Dedifferentiated amniotic fluid mesenchymal stem cell (primary cell): ENCODE measurements at regions not wholly inside any gene's neighbourhood (a gene's known extent, or its start where the extent isn't known, plus 50 kb on each side); places are given as distances from the start of the nearest gene placed in this dataset.

Experiments
- DNase-seq: peaks from one replicate; pipeline ENCODE4 v3.0.0-alpha.2; 2016; ENCODE audit errors: extremely low spot score

GRCh38 chr2:219769090-219769910 is 141.9 kb downstream of the SLC4A3 start:
- no peak for DNase-seq

GRCh38 chr2:219772103-219772635 is 144.7 kb downstream of the SLC4A3 start:
- DNase-seq = no peak

GRCh38 chr2:219772697-219773096 is 145.3 kb downstream of the SLC4A3 start:
- no peak for DNase-seq

- no peak for DNase-seq
Observed at GRCh38 chr2:219775506-219775905, 148.1 kb downstream of the SLC4A3 start.

- DNase-seq = no peak
Observed at GRCh38 chr2:219777388-219777787, 150.0 kb downstream of the SLC4A3 start.

- no peak for DNase-seq
Observed at GRCh38 chr2:219778189-219778588, 150.8 kb downstream of the SLC4A3 start.

- no peak for DNase-seq
Observed at GRCh38 chr2:219782737-219783348, 155.4 kb downstream of the SLC4A3 start.

GRCh38 chr2:219783359-219783975 is 156.0 kb downstream of the SLC4A3 start:
- peak; percentile 57 for DNase-seq

GRCh38 chr2:219784178-219784577 is 156.7 kb downstream of the SLC4A3 start:
- DNase-seq = no peak

GRCh38 chr2:219789476-219789875 is 162.0 kb downstream of the SLC4A3 start:
- no peak for DNase-seq

GRCh38 chr2:219792446-219792845 is 165.0 kb downstream of the SLC4A3 start:
- no peak for DNase-seq

GRCh38 chr2:219798430-219798829 is 171.0 kb downstream of the SLC4A3 start:
- no peak for DNase-seq

- DNase-seq = no peak
Observed at GRCh38 chr2:219803294-219803693, 175.9 kb downstream of the SLC4A3 start.

GRCh38 chr2:219810895-219811294 is 183.5 kb downstream of the SLC4A3 start:
- DNase-seq = no peak

GRCh38 chr2:219812672-219813071 is 185.2 kb downstream of the SLC4A3 start:
- no peak for DNase-seq

GRCh38 chr2:219820767-219821166 is 193.3 kb downstream of the SLC4A3 start:
- DNase-seq = no peak

- DNase-seq = no peak
Observed at GRCh38 chr2:219823574-219823973, 196.1 kb downstream of the SLC4A3 start.

- DNase-seq = no peak
Observed at GRCh38 chr2:219824996-219825395, 197.6 kb downstream of the SLC4A3 start.

GRCh38 chr2:219828127-219828526 is 200.7 kb downstream of the SLC4A3 start:
- no peak for DNase-seq

- DNase-seq = no peak
Observed at GRCh38 chr2:219829667-219830352, 202.4 kb downstream of the SLC4A3 start.

- DNase-seq = no peak
Observed at GRCh38 chr2:219830353-219830738, 202.9 kb downstream of the SLC4A3 start.

GRCh38 chr2:219831957-219832356 is 204.5 kb downstream of the SLC4A3 start:
- DNase-seq = no peak
